Astrocyte (in vitro differentiated cells and primary cell): ENCODE measurements at regions not wholly inside any gene's neighbourhood (a gene's known extent, or its start where the extent isn't known, plus 50 kb on each side); places are given as distances from the start of the nearest gene placed in this dataset.

Experiments used
- CTCF ChIP-seq: IDR thresholded peaks from 2 replicates; pipeline ENCODE4 v1.5.1; 2011; ENCODE audit warnings: low read depth, mild to moderate bottlenecking, inconsistent platforms, low read length, moderate library complexity; ENCODE audit not compliant: insufficient read depth
- EZH2 ChIP-seq: IDR thresholded peaks from 2 replicates; pipeline ENCODE4 v1.6.1; 2012; ENCODE audit warnings: mild to moderate bottlenecking, low read length, inconsistent platforms; ENCODE audit not compliant: insufficient read depth

GRCh38 chr4:137700751-137701150, 168.5 kb upstream of the PCDH18 start:
- no peak for TF ChIP-seq CTCF
- no peak for TF ChIP-seq EZH2
